ENCODE measurements at regions not wholly inside any gene's neighbourhood (a gene's known extent, or its start where the extent isn't known, plus 50 kb on each side); places are given as distances from the start of the nearest gene placed in this dataset.

DNA sequence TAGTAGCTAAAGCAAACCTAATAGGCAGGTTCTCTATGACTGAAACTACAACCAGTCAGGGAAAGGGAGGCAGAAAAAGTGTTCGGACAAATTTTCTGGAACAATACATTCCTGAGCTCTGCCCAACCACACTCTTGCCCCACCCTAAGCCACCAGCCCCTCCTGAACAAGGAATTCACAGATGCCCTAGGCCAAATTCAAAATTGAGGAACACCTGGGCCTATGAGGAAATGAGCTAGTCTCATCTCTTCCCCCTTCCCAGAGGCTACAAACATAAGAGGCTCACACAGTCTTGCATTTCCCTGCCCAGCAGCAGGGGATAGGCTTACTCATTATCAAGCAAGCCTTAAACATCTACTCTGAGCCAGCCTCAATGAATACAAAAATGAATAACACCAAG, 284.7 kb downstream of the ZNF674 start:
- no peak overlapping the region for H3K9ac ChIP-seq (ENCODE audit: low read length)

GRCh38 chrX:46258356-46258755, 286.9 kb downstream of the ZNF674 start:
- Histone ChIP-seq H3K27me3 (ENCODE audit: control insufficient read depth, insufficient read depth, low read length) (peaks cover 6% of the 10 kb centered on the region; the same call in 1 of the 2 replicates), H3K27ac (ENCODE audit: low read depth, low read length) (no peak overlapping the region), H3K9me3 (ENCODE audit: control insufficient read depth, insufficient read depth, low read depth, low read length) (peaks cover 13% of the 10 kb centered on the region; the same call in 1 of the 2 replicates), H3K4me1 (ENCODE audit: control insufficient read depth, insufficient read depth, low read length) (peaks cover 27% of the 10 kb centered on the region; the same call in 1 of the 2 replicates), H3K9ac (ENCODE audit: low read length) (no peak overlapping the region), H3K36me3 (ENCODE audit: control insufficient read depth, insufficient read depth, low read length) (no peaks in the 10 kb centered on the region), H3K4me3 (ENCODE audit: low read depth, low read length) (no peak overlapping the region)

More for the DNA sequence above, 284.7 kb downstream of the ZNF674 start:
- Histone ChIP-seq H3K27me3 (ENCODE audit: control insufficient read depth, insufficient read depth, low read length) (no peaks in the 10 kb centered on the region; the same call in 1 of the 2 replicates), H3K4me3 (ENCODE audit: low read depth, low read length) (no peak overlapping the region), H3K27ac (ENCODE audit: low read depth, low read length) (peak overlapping the region; percentile 46; the same call in 1 of the 2 replicates), H3K9me3 (ENCODE audit: control insufficient read depth, insufficient read depth, low read depth, low read length) (peaks cover 13% of the 10 kb centered on the region; the same call in 1 of the 2 replicates), H3K4me1 (ENCODE audit: control insufficient read depth, insufficient read depth, low read length) (peaks cover 23% of the 10 kb centered on the region), H3K36me3 (ENCODE audit: control insufficient read depth, insufficient read depth, low read length) (no peaks in the 10 kb centered on the region)

DNA sequence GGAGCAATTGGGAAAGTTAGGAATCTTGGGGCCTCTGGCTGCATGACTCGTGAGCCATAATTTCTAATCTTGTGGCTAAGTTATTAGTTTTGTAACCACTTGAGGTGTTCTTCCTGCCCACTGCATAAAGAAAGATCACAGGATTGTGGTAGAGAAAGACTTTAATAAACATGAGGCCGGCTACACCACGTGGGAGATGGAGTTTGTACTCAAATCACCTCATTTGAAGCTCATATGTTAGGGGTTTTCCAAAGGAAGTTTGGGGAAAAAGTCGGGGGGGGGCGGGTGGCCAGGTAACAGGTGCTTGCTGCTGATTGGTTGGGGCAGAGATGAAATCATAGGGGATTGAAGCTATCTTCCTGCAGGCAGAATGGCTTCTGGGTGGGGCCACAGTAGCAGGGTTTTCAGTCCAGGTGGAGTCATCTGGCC, 287.8 kb downstream of the ZNF674 start:
- peaks cover 26% of the 10 kb centered on the region; the same call in 1 of the 2 replicates for H3K4me1 ChIP-seq (ENCODE audit: control insufficient read depth, insufficient read depth, low read length)
- peaks cover 16% of the 10 kb centered on the region; the same call in 1 of the 2 replicates for H3K9me3 ChIP-seq (ENCODE audit: control insufficient read depth, insufficient read depth, low read depth, low read length)
- no peak overlapping the region for H3K9ac ChIP-seq (ENCODE audit: low read length)
- no peak overlapping the region for H3K4me3 ChIP-seq (ENCODE audit: low read depth, low read length)
- no peak overlapping the region for H3K27ac ChIP-seq (ENCODE audit: low read depth, low read length)
- H3K27me3 ChIP-seq (ENCODE audit: control insufficient read depth, insufficient read depth, low read length): peaks cover 6% of the 10 kb centered on the region; the same call in 1 of the 2 replicates
- H3K36me3 ChIP-seq (ENCODE audit: control insufficient read depth, insufficient read depth, low read length): no peaks in the 10 kb centered on the region

DNA sequence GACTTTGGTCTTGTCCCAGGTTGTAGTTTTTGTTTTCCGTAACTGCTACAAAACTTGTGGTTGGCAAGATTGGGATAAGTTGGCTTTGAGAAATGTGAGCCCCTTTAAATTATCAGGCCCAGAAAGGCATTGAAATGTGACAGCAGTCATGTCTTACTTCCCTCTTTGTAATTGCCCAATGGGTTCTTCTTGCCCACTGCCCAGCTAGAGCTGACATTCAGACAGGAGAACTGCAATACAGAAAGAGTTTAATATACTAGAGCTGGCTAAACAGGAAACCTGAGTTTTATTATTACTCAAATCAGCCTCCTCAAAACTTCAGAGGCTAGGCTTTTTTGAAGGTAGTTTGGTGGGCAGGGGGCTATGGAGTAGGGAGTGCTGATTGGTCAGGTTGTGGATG, 288.3 kb downstream of the ZNF674 start:
- H3K4me3 ChIP-seq (ENCODE audit: low read depth, low read length): no peak overlapping the region
- no peak overlapping the region for H3K27ac ChIP-seq (ENCODE audit: low read depth, low read length)
- H3K9me3 ChIP-seq (ENCODE audit: control insufficient read depth, insufficient read depth, low read depth, low read length): peaks cover 19% of the 10 kb centered on the region; the same call in 1 of the 2 replicates
- peaks cover 24% of the 10 kb centered on the region; the same call in 1 of the 2 replicates for H3K4me1 ChIP-seq (ENCODE audit: control insufficient read depth, insufficient read depth, low read length)
- no peak overlapping the region for H3K9ac ChIP-seq (ENCODE audit: low read length)
- H3K36me3 ChIP-seq (ENCODE audit: control insufficient read depth, insufficient read depth, low read length): no peaks in the 10 kb centered on the region
- peaks cover 6% of the 10 kb centered on the region; the same call in 1 of the 2 replicates for H3K27me3 ChIP-seq (ENCODE audit: control insufficient read depth, insufficient read depth, low read length)

DNA sequence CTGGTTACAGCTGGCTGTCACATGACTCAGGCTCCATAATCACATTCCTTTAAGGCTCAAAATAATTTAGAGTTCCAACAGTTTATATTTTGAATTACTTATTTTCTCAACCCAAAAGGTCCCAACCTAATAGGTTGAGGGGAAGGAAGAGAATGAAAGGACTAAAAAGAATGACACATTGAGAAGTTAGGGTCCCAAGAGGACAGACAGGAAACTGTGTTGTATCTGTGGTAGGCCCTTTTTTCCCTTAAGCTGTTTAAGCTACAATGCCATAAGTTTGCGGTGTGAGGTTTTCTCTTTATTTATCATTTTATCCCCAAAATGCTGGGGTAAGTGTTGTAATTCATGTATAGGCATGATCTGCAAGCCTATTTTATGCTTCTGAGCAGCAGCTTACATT, 290.2 kb downstream of the ZNF674 start:
- Histone ChIP-seq H3K4me1 (ENCODE audit: control insufficient read depth, insufficient read depth, low read length) (peaks cover 12% of the 10 kb centered on the region; the same call in 1 of the 2 replicates), H3K9me3 (ENCODE audit: control insufficient read depth, insufficient read depth, low read depth, low read length) (peaks cover 19% of the 10 kb centered on the region; the same call in 1 of the 2 replicates), H3K27me3 (ENCODE audit: control insufficient read depth, insufficient read depth, low read length) (peaks cover 6% of the 10 kb centered on the region; the same call in 1 of the 2 replicates), H3K27ac (ENCODE audit: low read depth, low read length) (no peak overlapping the region), H3K9ac (ENCODE audit: low read length) (no peak overlapping the region), H3K36me3 (ENCODE audit: control insufficient read depth, insufficient read depth, low read length) (no peaks in the 10 kb centered on the region), H3K4me3 (ENCODE audit: low read depth, low read length) (no peak overlapping the region)

- Histone ChIP-seq H3K9ac (ENCODE audit: low read length) (no peak overlapping the region), H3K9me3 (ENCODE audit: control insufficient read depth, insufficient read depth, low read depth, low read length) (peaks cover 19% of the 10 kb centered on the region; the same call in 1 of the 2 replicates), H3K27ac (ENCODE audit: low read depth, low read length) (no peak overlapping the region), H3K27me3 (ENCODE audit: control insufficient read depth, insufficient read depth, low read length) (peaks cover 6% of the 10 kb centered on the region; the same call in 1 of the 2 replicates), H3K4me3 (ENCODE audit: low read depth, low read length) (no peak overlapping the region), H3K36me3 (ENCODE audit: control insufficient read depth, insufficient read depth, low read length) (no peaks in the 10 kb centered on the region), H3K4me1 (ENCODE audit: control insufficient read depth, insufficient read depth, low read length) (peaks cover 10% of the 10 kb centered on the region; the same call in 1 of the 2 replicates)
Measured at GRCh38 chrX:46254641-46255040, 290.6 kb downstream of the ZNF674 start.

GRCh38 chrX:46251755-46252154, 293.5 kb downstream of the ZNF674 start:
- Histone ChIP-seq H3K27ac (ENCODE audit: low read depth, low read length) (no peak overlapping the region), H3K9me3 (ENCODE audit: control insufficient read depth, insufficient read depth, low read depth, low read length) (peaks cover 11% of the 10 kb centered on the region; the same call in 1 of the 2 replicates), H3K9ac (ENCODE audit: low read length) (no peak overlapping the region), H3K4me1 (ENCODE audit: control insufficient read depth, insufficient read depth, low read length) (peaks cover 18% of the 10 kb centered on the region), H3K4me3 (ENCODE audit: low read depth, low read length) (no peak overlapping the region), H3K36me3 (ENCODE audit: control insufficient read depth, insufficient read depth, low read length) (no peaks in the 10 kb centered on the region), H3K27me3 (ENCODE audit: control insufficient read depth, insufficient read depth, low read length) (peaks cover 6% of the 10 kb centered on the region; the same call in 1 of the 2 replicates)

- H3K9ac ChIP-seq (ENCODE audit: low read length): no peak overlapping the region
- peaks cover 15% of the 10 kb centered on the region for H3K4me1 ChIP-seq (ENCODE audit: control insufficient read depth, insufficient read depth, low read length)
- 0 out of 2 replicates have a peak, but pooled peaks cover 8% of the 10 kb centered on the region for H3K9me3 ChIP-seq (ENCODE audit: control insufficient read depth, insufficient read depth, low read depth, low read length)
- H3K36me3 ChIP-seq (ENCODE audit: control insufficient read depth, insufficient read depth, low read length): no peaks in the 10 kb centered on the region
- peaks cover 6% of the 10 kb centered on the region; the same call in 1 of the 2 replicates for H3K27me3 ChIP-seq (ENCODE audit: control insufficient read depth, insufficient read depth, low read length)
- H3K4me3 ChIP-seq (ENCODE audit: low read depth, low read length): no peak overlapping the region
- H3K27ac ChIP-seq (ENCODE audit: low read depth, low read length): no peak overlapping the region
Measured at GRCh38 chrX:46250151-46250550, 295.1 kb downstream of the ZNF674 start.

- Histone ChIP-seq H3K9ac (ENCODE audit: low read length) (no peak overlapping the region), H3K27me3 (ENCODE audit: control insufficient read depth, insufficient read depth, low read length) (no peaks in the 10 kb centered on the region; the same call in 1 of the 2 replicates), H3K9me3 (ENCODE audit: control insufficient read depth, insufficient read depth, low read depth, low read length) (0 out of 2 replicates have a peak, but pooled peaks cover 7% of the 10 kb centered on the region), H3K27ac (ENCODE audit: low read depth, low read length) (no peak overlapping the region), H3K36me3 (ENCODE audit: control insufficient read depth, insufficient read depth, low read length) (no peaks in the 10 kb centered on the region), H3K4me3 (ENCODE audit: low read depth, low read length) (no peak overlapping the region), H3K4me1 (ENCODE audit: control insufficient read depth, insufficient read depth, low read length) (peaks cover 8% of the 10 kb centered on the region; the same call in 1 of the 2 replicates)
Measured at GRCh38 chrX:46247456-46247855, 297.8 kb downstream of the ZNF674 start.

DNA sequence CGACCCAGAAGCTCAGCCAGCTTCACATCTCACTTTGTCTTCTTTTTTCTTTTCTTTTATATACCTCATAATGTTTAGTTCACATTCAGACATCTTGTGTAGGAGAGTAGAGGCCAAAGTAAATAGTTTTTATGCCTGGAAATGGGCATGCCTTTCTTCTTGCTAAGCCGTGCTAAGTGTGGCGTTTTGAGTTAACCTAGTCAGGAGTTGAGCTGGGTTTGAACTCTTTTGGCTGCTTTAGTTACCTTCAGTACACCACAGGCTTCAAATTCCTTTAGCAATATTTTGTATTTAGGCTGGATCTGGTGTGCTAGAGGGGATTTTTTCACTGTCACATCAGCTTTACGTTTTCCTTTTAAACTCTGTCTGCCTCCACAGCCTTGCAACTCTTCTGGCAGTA, 300.8 kb downstream of the ZNF674 start:
- no peak overlapping the region for H3K9ac ChIP-seq (ENCODE audit: low read length)
- no peak overlapping the region for H3K4me3 ChIP-seq (ENCODE audit: low read depth, low read length)
- H3K36me3 ChIP-seq (ENCODE audit: control insufficient read depth, insufficient read depth, low read length): no peaks in the 10 kb centered on the region
- no peak overlapping the region for H3K27ac ChIP-seq (ENCODE audit: low read depth, low read length)
- peaks cover 8% of the 10 kb centered on the region; the same call in 1 of the 2 replicates for H3K4me1 ChIP-seq (ENCODE audit: control insufficient read depth, insufficient read depth, low read length)
- H3K9me3 ChIP-seq (ENCODE audit: control insufficient read depth, insufficient read depth, low read depth, low read length): peaks cover 7% of the 10 kb centered on the region; the same call in 1 of the 2 replicates
- H3K27me3 ChIP-seq (ENCODE audit: control insufficient read depth, insufficient read depth, low read length): no peaks in the 10 kb centered on the region; the same call in 1 of the 2 replicates

GRCh38 chrX:46236411-46236810, 308.8 kb downstream of the ZNF674 start:
- Histone ChIP-seq H3K4me1 (ENCODE audit: control insufficient read depth, insufficient read depth, low read length) (no peaks in the 10 kb centered on the region), H3K9ac (ENCODE audit: low read length) (no peak overlapping the region), H3K27ac (ENCODE audit: low read depth, low read length) (no peak overlapping the region), H3K36me3 (ENCODE audit: control insufficient read depth, insufficient read depth, low read length) (no peaks in the 10 kb centered on the region), H3K9me3 (ENCODE audit: control insufficient read depth, insufficient read depth, low read depth, low read length) (peaks cover 5% of the 10 kb centered on the region; the same call in 1 of the 2 replicates), H3K4me3 (ENCODE audit: low read depth, low read length) (no peak overlapping the region), H3K27me3 (ENCODE audit: control insufficient read depth, insufficient read depth, low read length) (no peaks in the 10 kb centered on the region)

All from HUES6 (cell line).